HepG2 (cell line): ENCODE measurements at regions not wholly inside any gene's neighbourhood (a gene's known extent, or its start where the extent isn't known, plus 50 kb on each side); places are given as distances from the start of the nearest gene placed in this dataset.

Experiments
- ATRX ChIP-seq: sonication (generic); formaldehyde crosslinking; IDR thresholded peaks from 2 replicates; pipeline ENCODE4 v1.4.0; 2020; ENCODE audit warnings: missing genetic modification reagents, borderline replicate concordance
- DR1 ChIP-seq: sonication (generic); formaldehyde crosslinking; IDR thresholded peaks from 2 replicates; pipeline ENCODE4 v1.8.0; 2021; ENCODE audit warnings: mild to moderate bottlenecking, missing genetic modification reagents, inconsistent platforms
- KLF12 ChIP-seq: sonication (generic); formaldehyde crosslinking; IDR thresholded peaks from 2 replicates; pipeline ENCODE4 v1.4.0; 2020; ENCODE audit warnings: missing genetic modification reagents, borderline replicate concordance
- MATR3 ChIP-seq: sonication (generic); formaldehyde crosslinking; IDR thresholded peaks from 2 replicates; pipeline ENCODE4 v1.4.0; 2020; ENCODE audit warnings: missing genetic modification reagents
- MIER2 ChIP-seq: IDR thresholded peaks from 2 replicates; pipeline ENCODE4 v1.6.1; 2016; ENCODE audit warnings: missing biosample characterization, missing genetic modification reagents
- MIXL1 ChIP-seq: IDR thresholded peaks from 2 replicates; pipeline ENCODE4 v1.6.1; 2016
- PRPF4 ChIP-seq: fragments of 200-400 bp; formaldehyde crosslinking; IDR thresholded peaks from 2 replicates; pipeline ENCODE4 v1.6.1; 2016; ENCODE audit warnings: low read length, low read depth; ENCODE audit not compliant: poor library complexity, severe bottlenecking
- ZNF335 ChIP-seq: sonication (generic); formaldehyde crosslinking; IDR thresholded peaks from 2 replicates; pipeline ENCODE4 v1.4.0; 2020; ENCODE audit warnings: missing genetic modification reagents
- ZNF337 ChIP-seq: sonication (generic); formaldehyde crosslinking; IDR thresholded peaks from 2 replicates; pipeline ENCODE4 v1.5.1; 2020; ENCODE audit warnings: missing genetic modification reagents, low read depth, mild to moderate bottlenecking, borderline replicate concordance
- ZNF556 ChIP-seq: sonication (generic); formaldehyde crosslinking; IDR thresholded peaks from 2 replicates; pipeline ENCODE4 v1.4.0; 2020; ENCODE audit warnings: mild to moderate bottlenecking, missing genetic modification reagents, borderline replicate concordance
- ZNF598 ChIP-seq: sonication (generic); formaldehyde crosslinking; IDR thresholded peaks from 2 replicates; pipeline ENCODE4 v1.5.1; 2020; ENCODE audit warnings: mild to moderate bottlenecking, missing genetic modification reagents, borderline replicate concordance
- ZNF75D ChIP-seq: sonication (generic); formaldehyde crosslinking; IDR thresholded peaks from 2 replicates; pipeline ENCODE4 v1.8.1; 2023; ENCODE audit warnings: missing genetic modification reagents, mild to moderate bottlenecking, borderline replicate concordance
- ZSCAN21 ChIP-seq: sonication (generic); formaldehyde crosslinking; IDR thresholded peaks from 2 replicates; pipeline ENCODE4 v1.8.0; 2022; ENCODE audit warnings: mild to moderate bottlenecking, missing genetic modification reagents, moderate library complexity, borderline replicate concordance
- TF ChIP-seq, protein P1 (sequence below): sonication (generic); formaldehyde crosslinking; IDR thresholded peaks from 2 replicates; pipeline ENCODE4 v1.9.0; 2021; ENCODE audit warnings: mild to moderate bottlenecking, missing genetic modification reagents
- TF ChIP-seq, protein P2 (sequence below): sonication (generic); IDR thresholded peaks from 2 replicates; pipeline ENCODE4 v1.6.1; 2016; ENCODE audit warnings: low read depth, borderline replicate concordance
- TF ChIP-seq, protein P3 (sequence below): sonication (generic); formaldehyde crosslinking; IDR thresholded peaks from 2 replicates; pipeline ENCODE4 v1.8.0; 2022; ENCODE audit warnings: missing genetic modification reagents, mild to moderate bottlenecking, inconsistent platforms, borderline replicate concordance
- TF ChIP-seq, protein P4 (sequence below): sonication (generic); formaldehyde crosslinking; IDR thresholded peaks from 2 replicates; pipeline ENCODE4 v1.4.0; 2020; ENCODE audit warnings: missing genetic modification reagents, borderline replicate concordance

DNA sequence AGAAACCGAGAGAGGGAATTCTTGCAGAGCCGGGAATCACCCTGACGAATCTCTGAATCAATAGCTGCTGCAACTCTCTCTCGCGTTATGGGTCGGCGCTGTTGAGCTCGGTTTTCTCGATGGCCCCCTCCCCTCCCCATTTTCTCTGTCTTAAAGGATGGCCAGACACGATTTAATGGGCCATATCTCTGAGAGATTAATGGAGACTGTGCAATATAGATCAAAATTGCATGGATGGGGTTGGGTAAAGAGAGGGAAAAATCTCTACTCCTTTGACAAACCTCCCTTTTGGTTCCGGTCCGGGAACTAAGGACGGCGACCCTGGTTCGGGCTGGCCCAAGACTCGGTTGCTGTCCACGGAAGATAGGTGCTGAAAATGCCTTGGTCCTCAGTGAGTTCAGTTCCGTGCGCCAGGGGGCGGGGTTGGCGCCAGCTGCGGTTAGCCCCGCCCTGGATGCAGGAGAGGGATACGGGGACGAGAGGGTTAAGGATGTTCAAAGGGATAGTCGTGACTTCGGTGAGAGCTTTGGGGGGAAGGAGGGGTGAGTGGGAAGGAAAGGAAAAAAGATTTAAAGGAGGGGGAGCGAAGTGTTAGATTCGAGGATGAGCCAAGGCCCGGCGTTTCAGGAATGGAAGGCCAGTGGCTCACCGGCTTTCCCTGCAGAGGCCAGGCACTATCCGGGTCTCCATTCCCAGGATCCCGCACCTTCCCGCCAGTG, 103.6 kb upstream of the HSD17B12 start (continued):
- TF ChIP-seq, protein P1, sequence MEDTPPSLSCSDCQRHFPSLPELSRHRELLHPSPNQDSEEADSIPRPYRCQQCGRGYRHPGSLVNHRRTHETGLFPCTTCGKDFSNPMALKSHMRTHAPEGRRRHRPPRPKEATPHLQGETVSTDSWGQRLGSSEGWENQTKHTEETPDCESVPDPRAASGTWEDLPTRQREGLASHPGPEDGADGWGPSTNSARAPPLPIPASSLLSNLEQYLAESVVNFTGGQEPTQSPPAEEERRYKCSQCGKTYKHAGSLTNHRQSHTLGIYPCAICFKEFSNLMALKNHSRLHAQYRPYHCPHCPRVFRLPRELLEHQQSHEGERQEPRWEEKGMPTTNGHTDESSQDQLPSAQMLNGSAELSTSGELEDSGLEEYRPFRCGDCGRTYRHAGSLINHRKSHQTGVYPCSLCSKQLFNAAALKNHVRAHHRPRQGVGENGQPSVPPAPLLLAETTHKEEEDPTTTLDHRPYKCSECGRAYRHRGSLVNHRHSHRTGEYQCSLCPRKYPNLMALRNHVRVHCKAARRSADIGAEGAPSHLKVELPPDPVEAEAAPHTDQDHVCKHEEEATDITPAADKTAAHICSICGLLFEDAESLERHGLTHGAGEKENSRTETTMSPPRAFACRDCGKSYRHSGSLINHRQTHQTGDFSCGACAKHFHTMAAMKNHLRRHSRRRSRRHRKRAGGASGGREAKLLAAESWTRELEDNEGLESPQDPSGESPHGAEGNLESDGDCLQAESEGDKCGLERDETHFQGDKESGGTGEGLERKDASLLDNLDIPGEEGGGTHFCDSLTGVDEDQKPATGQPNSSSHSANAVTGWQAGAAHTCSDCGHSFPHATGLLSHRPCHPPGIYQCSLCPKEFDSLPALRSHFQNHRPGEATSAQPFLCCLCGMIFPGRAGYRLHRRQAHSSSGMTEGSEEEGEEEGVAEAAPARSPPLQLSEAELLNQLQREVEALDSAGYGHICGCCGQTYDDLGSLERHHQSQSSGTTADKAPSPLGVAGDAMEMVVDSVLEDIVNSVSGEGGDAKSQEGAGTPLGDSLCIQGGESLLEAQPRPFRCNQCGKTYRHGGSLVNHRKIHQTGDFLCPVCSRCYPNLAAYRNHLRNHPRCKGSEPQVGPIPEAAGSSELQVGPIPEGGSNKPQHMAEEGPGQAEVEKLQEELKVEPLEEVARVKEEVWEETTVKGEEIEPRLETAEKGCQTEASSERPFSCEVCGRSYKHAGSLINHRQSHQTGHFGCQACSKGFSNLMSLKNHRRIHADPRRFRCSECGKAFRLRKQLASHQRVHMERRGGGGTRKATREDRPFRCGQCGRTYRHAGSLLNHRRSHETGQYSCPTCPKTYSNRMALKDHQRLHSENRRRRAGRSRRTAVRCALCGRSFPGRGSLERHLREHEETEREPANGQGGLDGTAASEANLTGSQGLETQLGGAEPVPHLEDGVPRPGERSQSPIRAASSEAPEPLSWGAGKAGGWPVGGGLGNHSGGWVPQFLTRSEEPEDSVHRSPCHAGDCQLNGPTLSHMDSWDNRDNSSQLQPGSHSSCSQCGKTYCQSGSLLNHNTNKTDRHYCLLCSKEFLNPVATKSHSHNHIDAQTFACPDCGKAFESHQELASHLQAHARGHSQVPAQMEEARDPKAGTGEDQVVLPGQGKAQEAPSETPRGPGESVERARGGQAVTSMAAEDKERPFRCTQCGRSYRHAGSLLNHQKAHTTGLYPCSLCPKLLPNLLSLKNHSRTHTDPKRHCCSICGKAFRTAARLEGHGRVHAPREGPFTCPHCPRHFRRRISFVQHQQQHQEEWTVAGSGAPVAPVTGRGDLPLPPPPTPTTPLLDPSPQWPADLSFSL (CRISPR knock-in tag), result no peak
- TF ChIP-seq ZNF337 (CRISPR knock-in tag), result no peak
- TF ChIP-seq, protein P2, sequence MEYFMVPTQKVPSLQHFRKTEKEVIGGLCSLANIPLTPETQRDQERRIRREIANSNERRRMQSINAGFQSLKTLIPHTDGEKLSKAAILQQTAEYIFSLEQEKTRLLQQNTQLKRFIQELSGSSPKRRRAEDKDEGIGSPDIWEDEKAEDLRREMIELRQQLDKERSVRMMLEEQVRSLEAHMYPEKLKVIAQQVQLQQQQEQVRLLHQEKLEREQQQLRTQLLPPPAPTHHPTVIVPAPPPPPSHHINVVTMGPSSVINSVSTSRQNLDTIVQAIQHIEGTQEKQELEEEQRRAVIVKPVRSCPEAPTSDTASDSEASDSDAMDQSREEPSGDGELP, result no peak
- TF ChIP-seq KLF12 (CRISPR knock-in tag), result no peak
- TF ChIP-seq, protein P3, sequence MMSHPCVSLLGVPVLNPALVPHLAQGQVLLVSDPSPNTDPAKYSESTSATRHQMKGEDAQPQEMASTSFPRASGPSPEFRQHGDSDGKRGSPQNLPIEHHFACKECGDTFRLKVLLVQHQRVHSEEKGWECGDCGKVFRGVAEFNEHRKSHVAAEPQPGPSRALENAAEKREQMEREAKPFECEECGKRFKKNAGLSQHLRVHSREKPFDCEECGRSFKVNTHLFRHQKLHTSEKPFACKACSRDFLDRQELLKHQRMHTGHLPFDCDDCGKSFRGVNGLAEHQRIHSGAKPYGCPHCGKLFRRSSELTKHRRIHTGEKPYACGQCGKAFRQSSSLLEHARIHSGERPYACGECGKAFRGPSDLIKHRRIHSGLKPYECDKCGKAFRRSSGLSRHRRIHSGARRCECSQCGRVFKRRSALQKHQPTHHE (CRISPR knock-in tag), result 0 out of 2 replicates have a peak, but pooled peaks have one; percentile 63
- no peak for TF ChIP-seq DR1 (CRISPR knock-in tag)
- TF ChIP-seq ZNF598 (CRISPR knock-in tag), result no peak
- TF ChIP-seq MIER2 (CRISPR knock-in tag), result peak; percentile 99
- no peak for TF ChIP-seq MATR3
- TF ChIP-seq ZNF75D (CRISPR knock-in tag), result no peak
- peak; percentile 61 for TF ChIP-seq ZSCAN21 (CRISPR knock-in tag)
- TF ChIP-seq, protein P4, sequence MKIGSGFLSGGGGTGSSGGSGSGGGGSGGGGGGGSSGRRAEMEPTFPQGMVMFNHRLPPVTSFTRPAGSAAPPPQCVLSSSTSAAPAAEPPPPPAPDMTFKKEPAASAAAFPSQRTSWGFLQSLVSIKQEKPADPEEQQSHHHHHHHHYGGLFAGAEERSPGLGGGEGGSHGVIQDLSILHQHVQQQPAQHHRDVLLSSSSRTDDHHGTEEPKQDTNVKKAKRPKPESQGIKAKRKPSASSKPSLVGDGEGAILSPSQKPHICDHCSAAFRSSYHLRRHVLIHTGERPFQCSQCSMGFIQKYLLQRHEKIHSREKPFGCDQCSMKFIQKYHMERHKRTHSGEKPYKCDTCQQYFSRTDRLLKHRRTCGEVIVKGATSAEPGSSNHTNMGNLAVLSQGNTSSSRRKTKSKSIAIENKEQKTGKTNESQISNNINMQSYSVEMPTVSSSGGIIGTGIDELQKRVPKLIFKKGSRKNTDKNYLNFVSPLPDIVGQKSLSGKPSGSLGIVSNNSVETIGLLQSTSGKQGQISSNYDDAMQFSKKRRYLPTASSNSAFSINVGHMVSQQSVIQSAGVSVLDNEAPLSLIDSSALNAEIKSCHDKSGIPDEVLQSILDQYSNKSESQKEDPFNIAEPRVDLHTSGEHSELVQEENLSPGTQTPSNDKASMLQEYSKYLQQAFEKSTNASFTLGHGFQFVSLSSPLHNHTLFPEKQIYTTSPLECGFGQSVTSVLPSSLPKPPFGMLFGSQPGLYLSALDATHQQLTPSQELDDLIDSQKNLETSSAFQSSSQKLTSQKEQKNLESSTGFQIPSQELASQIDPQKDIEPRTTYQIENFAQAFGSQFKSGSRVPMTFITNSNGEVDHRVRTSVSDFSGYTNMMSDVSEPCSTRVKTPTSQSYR (CRISPR knock-in tag), result 0 out of 2 replicates have a peak, but pooled peaks have one; percentile 22
- no peak for TF ChIP-seq PRPF4
- no peak for TF ChIP-seq ATRX (CRISPR knock-in tag)
- TF ChIP-seq MIXL1 (CRISPR knock-in tag), result peak; percentile 54; the same call in 1 of the 2 replicates
- 0 out of 2 replicates have a peak, but pooled peaks have one; percentile 58 for TF ChIP-seq ZNF556
- no peak for TF ChIP-seq ZNF335
